ENCODE measurements at regions not wholly inside any gene's neighbourhood (a gene's known extent, or its start where the extent isn't known, plus 50 kb on each side); places are given as distances from the start of the nearest gene placed in this dataset.

DNA sequence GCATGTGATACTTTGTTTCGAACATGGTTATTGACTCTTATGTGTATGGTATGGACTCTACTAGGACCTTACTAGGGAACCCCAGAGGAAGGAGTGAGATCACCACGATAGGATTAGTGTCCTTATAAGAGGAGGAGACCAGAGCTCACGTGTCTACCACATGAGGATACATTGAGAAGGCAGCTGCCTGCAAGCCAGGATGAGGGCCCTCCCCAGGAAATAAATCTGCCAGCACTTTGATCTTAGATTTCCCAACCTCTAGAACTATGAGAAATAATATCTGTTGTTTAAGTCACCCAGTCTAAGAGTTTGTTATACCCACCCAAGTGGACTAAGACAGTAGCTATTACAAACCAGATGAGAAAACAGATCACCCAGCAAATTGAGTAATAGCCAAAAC, 559.3 kb upstream of the USP24 start:
- H3K27ac ChIP-seq (ENCODE audit: low read depth in 1 of 2, low read length in 2 of 2): no peak overlapping the region
- DNase-seq: no peak
- H3K9ac ChIP-seq (ENCODE audit: insufficient read depth, low read length, poor library complexity, severe bottlenecking): no peak overlapping the region
- WGBS (ENCODE audit: insufficient coverage): 50% methylated on average over 1 of the region's 3 CpGs
- H4K20me1 ChIP-seq (ENCODE audit: insufficient read depth, low read length): no peaks in the 10 kb centered on the region
- Mint-ChIP-seq H3K9me3 (peaks cover 0 to 9% (median 3%) of the 10 kb centered on the region in 7 donors), H3K4me3 (no peak overlapping the region), H3K4me1 (no peaks in the 10 kb centered on the region), H3K36me3 (no peaks in the 10 kb centered on the region), H3K27ac (no peak overlapping the region), H3K27me3 (ENCODE audit: low read depth in 3 of 3) (peaks cover 0 to 2% (median 0%) of the 10 kb centered on the region in 3 donors)
- no peaks in the 10 kb centered on the region for H3K4me1 ChIP-seq (ENCODE audit: control insufficient read depth in 1 of 2, insufficient read depth in 2 of 2, low read length in 2 of 2)
- H3K4me3 ChIP-seq (replicated peaks in 1 of 3; ENCODE audit: low read depth in 2 of 3, low read length in 3 of 3): no peak overlapping the region
- no peak overlapping the region for H2AFZ ChIP-seq (ENCODE audit: insufficient read depth, low read depth, low read length, poor library complexity, severe bottlenecking)
- TF ChIP-seq, protein P1, sequence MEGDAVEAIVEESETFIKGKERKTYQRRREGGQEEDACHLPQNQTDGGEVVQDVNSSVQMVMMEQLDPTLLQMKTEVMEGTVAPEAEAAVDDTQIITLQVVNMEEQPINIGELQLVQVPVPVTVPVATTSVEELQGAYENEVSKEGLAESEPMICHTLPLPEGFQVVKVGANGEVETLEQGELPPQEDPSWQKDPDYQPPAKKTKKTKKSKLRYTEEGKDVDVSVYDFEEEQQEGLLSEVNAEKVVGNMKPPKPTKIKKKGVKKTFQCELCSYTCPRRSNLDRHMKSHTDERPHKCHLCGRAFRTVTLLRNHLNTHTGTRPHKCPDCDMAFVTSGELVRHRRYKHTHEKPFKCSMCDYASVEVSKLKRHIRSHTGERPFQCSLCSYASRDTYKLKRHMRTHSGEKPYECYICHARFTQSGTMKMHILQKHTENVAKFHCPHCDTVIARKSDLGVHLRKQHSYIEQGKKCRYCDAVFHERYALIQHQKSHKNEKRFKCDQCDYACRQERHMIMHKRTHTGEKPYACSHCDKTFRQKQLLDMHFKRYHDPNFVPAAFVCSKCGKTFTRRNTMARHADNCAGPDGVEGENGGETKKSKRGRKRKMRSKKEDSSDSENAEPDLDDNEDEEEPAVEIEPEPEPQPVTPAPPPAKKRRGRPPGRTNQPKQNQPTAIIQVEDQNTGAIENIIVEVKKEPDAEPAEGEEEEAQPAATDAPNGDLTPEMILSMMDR (IDR thresholded peaks at IDR 0.05): no peak
- H3K79me2 ChIP-seq (ENCODE audit: insufficient read depth, low read length): no peaks in the 10 kb centered on the region
- H3K4me2 ChIP-seq (replicated peaks; ENCODE audit: extremely low read depth, low read length, poor library complexity, severe bottlenecking): no peak overlapping the region
- H3K9me3 ChIP-seq (replicated peaks in 1 of 2; ENCODE audit: control insufficient read depth in 1 of 2, insufficient read depth in 1 of 2, low read length in 2 of 2): peaks cover 0 to 3% of the 10 kb centered on the region in 2 donors
- H3K27me3 ChIP-seq (ENCODE audit: control insufficient read depth in 2 of 2, insufficient read depth in 2 of 2, low read length in 2 of 2): no peaks in the 10 kb centered on the region
- no peaks in the 10 kb centered on the region for H3K36me3 ChIP-seq (replicated peaks in 1 of 2; ENCODE audit: control insufficient read depth in 1 of 2, insufficient read depth in 2 of 2, low read length in 2 of 2)
- intact Hi-C loops (cut with micrococcal nuclease): no loop called here

DNA sequence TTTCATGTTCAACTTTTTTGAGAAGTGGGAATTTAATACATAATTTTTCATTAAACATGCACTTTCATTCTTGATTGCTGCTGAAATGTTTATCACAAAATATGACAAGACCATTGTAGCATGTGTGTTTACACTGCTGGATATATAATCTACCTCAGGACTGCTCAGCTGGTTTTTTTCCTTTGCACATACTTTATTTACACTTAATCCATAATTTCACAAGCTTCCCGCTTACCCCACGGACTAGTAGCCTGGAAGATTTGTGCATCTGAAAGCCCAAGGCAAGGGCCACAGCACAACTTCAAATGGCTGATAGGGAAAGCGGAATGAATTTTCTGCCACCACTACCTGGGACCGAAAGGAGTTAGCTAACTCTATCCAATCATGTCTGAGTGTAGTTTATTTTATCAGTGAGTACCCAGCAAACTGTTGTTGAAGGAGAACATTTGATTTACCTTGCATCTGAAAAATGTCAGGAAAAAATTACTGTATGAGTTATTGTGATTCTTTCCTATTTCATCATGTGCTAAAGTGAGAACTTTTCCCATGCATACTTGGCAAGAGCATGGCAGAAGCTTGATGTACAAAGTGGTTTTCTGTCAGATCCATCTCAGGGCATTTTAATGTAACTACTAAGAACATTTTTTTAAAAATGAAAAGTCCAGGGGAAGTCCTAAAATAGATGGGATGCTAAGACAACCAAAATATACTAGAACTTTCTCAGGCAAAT, 558.2 kb upstream of the USP24 start:
- intact Hi-C loops (cut with micrococcal nuclease): no loop called here
- Mint-ChIP-seq H3K4me1 (no peaks in the 10 kb centered on the region), H3K27ac (no peak overlapping the region), H3K27me3 (ENCODE audit: low read depth in 3 of 3) (peaks cover 0 to 2% (median 1%) of the 10 kb centered on the region in 3 donors), H3K9me3 (peaks cover 0 to 9% (median 3%) of the 10 kb centered on the region in 7 donors), H3K4me3 (no peak overlapping the region), H3K36me3 (no peaks in the 10 kb centered on the region)
- WGBS (ENCODE audit: insufficient coverage): 100% methylated on average over 2 of the region's 4 CpGs
- Histone ChIP-seq H4K20me1 (ENCODE audit: insufficient read depth, low read length) (no peaks in the 10 kb centered on the region), H3K9ac (ENCODE audit: insufficient read depth, low read length, poor library complexity, severe bottlenecking) (no peak overlapping the region), H3K27me3 (ENCODE audit: control insufficient read depth in 2 of 2, insufficient read depth in 2 of 2, low read length in 2 of 2) (no peaks in the 10 kb centered on the region), H3K9me3 (replicated peaks in 1 of 2; ENCODE audit: control insufficient read depth in 1 of 2, insufficient read depth in 1 of 2, low read length in 2 of 2) (peaks cover 0 to 3% of the 10 kb centered on the region in 2 donors), H3K79me2 (ENCODE audit: insufficient read depth, low read length) (no peaks in the 10 kb centered on the region), H2AFZ (ENCODE audit: insufficient read depth, low read depth, low read length, poor library complexity, severe bottlenecking) (no peak overlapping the region), H3K27ac (ENCODE audit: low read depth in 1 of 2, low read length in 2 of 2) (no peak overlapping the region), H3K4me1 (ENCODE audit: control insufficient read depth in 1 of 2, insufficient read depth in 2 of 2, low read length in 2 of 2) (no peaks in the 10 kb centered on the region), H3K36me3 (replicated peaks in 1 of 2; ENCODE audit: control insufficient read depth in 1 of 2, insufficient read depth in 2 of 2, low read length in 2 of 2) (no peaks in the 10 kb centered on the region), H3K4me3 (replicated peaks in 1 of 3; ENCODE audit: low read depth in 2 of 3, low read length in 3 of 3) (no peak overlapping the region), H3K4me2 (replicated peaks; ENCODE audit: extremely low read depth, low read length, poor library complexity, severe bottlenecking) (no peak overlapping the region)
- DNase-seq: no peak
- TF ChIP-seq, protein P1 (IDR thresholded peaks at IDR 0.05): no peak

Measured in CD14-positive monocyte (primary cell).